Thoracic aorta (tissue), 2 donors: ENCODE measurements at regions not wholly inside any gene's neighbourhood (a gene's known extent, or its start where the extent isn't known, plus 50 kb on each side); places are given as distances from the start of the nearest gene placed in this dataset.
"Not testable (repeated sequence)": the region's sequence is repeated elsewhere in the genome, so short reads cannot be mapped to it uniquely, and the experiment has no call there.

Experiments used
- ATAC-seq: fragments of 150-250 bp; one replicate; pipeline ENCODE4 v1.8.0; 2017; ENCODE audit warnings: low read depth; ENCODE audit not compliant: insufficient number of reproducible peaks, low FRiP score
- DNase-seq: peaks from one replicate; pipeline ENCODE4 v3.0.0-alpha.2; 2020; ENCODE audit warnings: low spot score
- H3K27ac ChIP-seq, 2 donors: fragments of 200-600 bp; sonication (generic); 1 replicate in 1 of 2; 2 replicates in 1 of 2; pipeline ENCODE4 v1.5.1; 2016; ENCODE audit warnings: mild to moderate bottlenecking in 2 of 2, moderate library complexity in 2 of 2
- H3K27me3 ChIP-seq: fragments of 200-600 bp; sonication (generic); replicated peaks from 2 replicates; pipeline ENCODE4 v1.6.0; 2016; ENCODE audit warnings: mild to moderate bottlenecking; ENCODE audit not compliant: insufficient read depth
- H3K36me3 ChIP-seq: fragments of 200-600 bp; sonication (generic); one replicate; pipeline ENCODE4 v1.5.1; 2016
- H3K4me1 ChIP-seq, 2 donors: fragments of 200-600 bp; sonication (generic); 1 replicate in 1 of 2; 2 replicates in 1 of 2; pipeline versions ENCODE4 v1.5.1 to v1.6.0; 2016; ENCODE audit warnings: low read depth in 2 of 2, mild to moderate bottlenecking in 1 of 2; ENCODE audit not compliant: control insufficient read depth in 1 of 2
- H3K4me3 ChIP-seq: fragments of 200-600 bp; sonication (generic); 2 replicates; pipeline ENCODE4 v1.5.1; 2016; ENCODE audit warnings: mild to moderate bottlenecking
- H3K9me3 ChIP-seq: fragments of 200-600 bp; sonication (generic); 2 replicates; pipeline ENCODE4 v1.5.1; 2016
- TF ChIP-seq, protein P1 (sequence below): fragments of 200-600 bp; sonication (generic); IDR thresholded peaks from one replicate; pipeline ENCODE4 v1.5.1; 2019; ENCODE audit warnings: antibody characterized with exemption

DNA sequence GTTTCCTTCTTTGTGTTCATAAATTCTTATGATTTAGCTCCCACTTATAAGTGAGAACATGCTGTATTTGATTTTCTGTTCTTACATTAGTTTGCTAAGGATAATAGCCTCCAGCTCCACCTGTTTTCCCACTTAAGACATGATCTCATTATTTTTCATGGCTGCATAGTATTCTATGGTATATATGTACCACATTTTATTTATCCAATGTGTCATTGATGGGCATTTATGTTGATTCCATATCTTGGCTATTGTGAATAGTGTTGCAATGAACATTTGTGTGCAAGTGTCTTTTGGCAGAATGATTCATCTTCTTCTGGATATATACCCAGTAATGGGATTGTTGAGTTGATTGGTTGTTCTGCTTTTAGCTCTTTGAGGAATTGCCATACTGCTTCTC is 1234.8 kb downstream of the ADGRL3 start:
- no peak for DNase-seq
- no peak for ATAC-seq
- Histone ChIP-seq H3K27me3 (no peaks in the 10 kb centered on the region), H3K4me1 (peaks cover 9 to 11% of the 10 kb centered on the region in 2 donors), H3K27ac (no peak overlapping the region), H3K9me3 (no peaks in the 10 kb centered on the region), H3K4me3 (no peak overlapping the region), H3K36me3 (no peaks in the 10 kb centered on the region)
- TF ChIP-seq, protein P1, sequence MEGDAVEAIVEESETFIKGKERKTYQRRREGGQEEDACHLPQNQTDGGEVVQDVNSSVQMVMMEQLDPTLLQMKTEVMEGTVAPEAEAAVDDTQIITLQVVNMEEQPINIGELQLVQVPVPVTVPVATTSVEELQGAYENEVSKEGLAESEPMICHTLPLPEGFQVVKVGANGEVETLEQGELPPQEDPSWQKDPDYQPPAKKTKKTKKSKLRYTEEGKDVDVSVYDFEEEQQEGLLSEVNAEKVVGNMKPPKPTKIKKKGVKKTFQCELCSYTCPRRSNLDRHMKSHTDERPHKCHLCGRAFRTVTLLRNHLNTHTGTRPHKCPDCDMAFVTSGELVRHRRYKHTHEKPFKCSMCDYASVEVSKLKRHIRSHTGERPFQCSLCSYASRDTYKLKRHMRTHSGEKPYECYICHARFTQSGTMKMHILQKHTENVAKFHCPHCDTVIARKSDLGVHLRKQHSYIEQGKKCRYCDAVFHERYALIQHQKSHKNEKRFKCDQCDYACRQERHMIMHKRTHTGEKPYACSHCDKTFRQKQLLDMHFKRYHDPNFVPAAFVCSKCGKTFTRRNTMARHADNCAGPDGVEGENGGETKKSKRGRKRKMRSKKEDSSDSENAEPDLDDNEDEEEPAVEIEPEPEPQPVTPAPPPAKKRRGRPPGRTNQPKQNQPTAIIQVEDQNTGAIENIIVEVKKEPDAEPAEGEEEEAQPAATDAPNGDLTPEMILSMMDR = no peak

DNA sequence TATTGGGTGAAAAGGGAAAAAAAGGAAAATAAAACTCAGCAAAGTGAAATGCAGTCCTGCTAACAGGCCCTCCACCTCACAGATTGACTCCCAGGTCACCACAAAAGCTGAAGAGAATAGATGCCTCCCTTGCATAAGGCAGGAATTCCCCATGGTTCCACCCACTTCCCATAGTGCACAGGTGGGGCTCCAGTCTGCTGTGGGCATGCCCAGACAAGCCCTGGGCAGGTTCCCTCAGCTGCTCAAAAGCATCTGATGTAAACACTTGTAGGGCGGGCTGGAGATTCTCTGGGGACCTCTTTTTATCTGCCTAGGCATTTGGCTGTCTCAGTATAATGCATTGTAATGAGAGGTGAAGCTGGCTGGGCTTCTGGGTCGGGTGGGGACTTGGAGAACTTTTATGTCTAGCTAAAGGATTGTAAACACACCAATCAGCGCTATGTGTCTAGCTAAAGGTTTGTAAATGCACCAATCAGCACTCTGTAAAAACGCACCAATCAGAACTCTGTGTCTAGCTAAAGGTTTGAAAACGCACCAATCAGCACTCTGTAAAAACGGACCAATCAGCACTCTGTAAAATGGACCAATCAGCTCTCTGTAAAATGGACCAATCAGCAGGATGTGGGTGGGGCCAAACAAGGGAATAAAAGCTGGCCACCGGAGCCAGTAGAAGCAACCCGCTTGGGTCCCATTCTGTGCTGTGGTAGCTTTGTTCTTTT is 1231.5 kb downstream of the ADGRL3 start:
- not testable (repeated sequence) for DNase-seq, H3K27me3 ChIP-seq, H3K36me3 ChIP-seq, H3K27ac ChIP-seq, H3K9me3 ChIP-seq, ATAC-seq, H3K4me1 ChIP-seq, H3K4me3 ChIP-seq

GRCh38 chr4:62429297-62429696 is 1229.2 kb downstream of the ADGRL3 start:
- Histone ChIP-seq H3K9me3 (no peaks in the 10 kb centered on the region), H3K36me3 (no peaks in the 10 kb centered on the region), H3K27me3 (no peaks in the 10 kb centered on the region), H3K4me1 (peaks cover 2 to 6% of the 10 kb centered on the region in 2 donors), H3K27ac (no peak overlapping the region), H3K4me3 (no peak overlapping the region)
- TF ChIP-seq, protein P1 = no peak
- DNase-seq = no peak
- ATAC-seq = no peak

DNA sequence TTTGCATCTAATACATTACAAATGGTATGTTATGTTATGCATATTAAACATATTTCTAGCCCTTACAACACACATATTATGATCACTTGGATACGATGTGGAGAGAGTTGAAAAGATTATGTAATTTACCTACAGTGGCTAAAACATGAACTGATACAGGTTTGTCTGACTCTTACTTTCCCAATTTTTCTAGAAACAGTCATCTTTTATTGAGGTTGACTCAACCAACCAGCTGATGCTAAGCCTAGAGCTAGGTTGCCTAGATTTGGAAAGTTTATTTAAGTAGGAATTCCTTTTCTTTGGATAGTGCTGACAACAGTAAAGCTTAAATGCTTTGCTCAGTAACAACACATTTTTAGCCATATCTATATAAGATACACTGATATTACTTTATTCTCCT is 1215.1 kb downstream of the ADGRL3 start:
- TF ChIP-seq, protein P1 = no peak
- no peak for DNase-seq
- Histone ChIP-seq H3K4me1 (no peaks in the 10 kb centered on the region), H3K36me3 (no peaks in the 10 kb centered on the region), H3K4me3 (no peak overlapping the region), H3K9me3 (no peaks in the 10 kb centered on the region), H3K27ac (no peak overlapping the region), H3K27me3 (no peaks in the 10 kb centered on the region)
- no peak for ATAC-seq

GRCh38 chr4:62414563-62414962 is 1214.4 kb downstream of the ADGRL3 start:
- H3K27ac ChIP-seq = no peak overlapping the region
- H3K4me3 ChIP-seq = no peak overlapping the region
- TF ChIP-seq, protein P1 = no peak
- no peak for ATAC-seq
- no peak for DNase-seq
- H3K9me3 ChIP-seq = no peaks in the 10 kb centered on the region
- no peaks in the 10 kb centered on the region for H3K27me3 ChIP-seq
- no peaks in the 10 kb centered on the region for H3K36me3 ChIP-seq
- no peaks in the 10 kb centered on the region for H3K4me1 ChIP-seq
